HUES48 (cell line): ENCODE measurements at regions not wholly inside any gene's neighbourhood (a gene's known extent, or its start where the extent isn't known, plus 50 kb on each side); places are given as distances from the start of the nearest gene placed in this dataset.
A peak's percentile ranks its signal among the peaks of the same experiment; 100 is the strongest.

Experiments
- H3K27ac ChIP-seq: one replicate; pipeline ENCODE4 v1.7.0; 2013; ENCODE audit warnings: low read depth, low read length, inconsistent platforms
- H3K27me3 ChIP-seq: 2 replicates; pipeline ENCODE4 v1.6.1; 2013; ENCODE audit warnings: mild to moderate bottlenecking, low read length; ENCODE audit not compliant: control insufficient read depth, insufficient read depth
- H3K36me3 ChIP-seq: 2 replicates; pipeline ENCODE4 v1.6.1; 2013; ENCODE audit warnings: low read length; ENCODE audit not compliant: control insufficient read depth, insufficient read depth
- H3K4me1 ChIP-seq: 2 replicates; pipeline ENCODE4 v1.6.1; 2013; ENCODE audit warnings: mild to moderate bottlenecking, low read length; ENCODE audit not compliant: control insufficient read depth, insufficient read depth
- H3K4me3 ChIP-seq: 2 replicates; pipeline ENCODE4 v1.5.1; 2013; ENCODE audit warnings: mild to moderate bottlenecking, low read depth, low read length
- H3K9ac ChIP-seq: 2 replicates; pipeline ENCODE4 v1.6.1; 2013; ENCODE audit warnings: mild to moderate bottlenecking, low read depth, low read length, moderate library complexity
- H3K9me3 ChIP-seq: 2 replicates; pipeline ENCODE4 v1.6.1; 2013; ENCODE audit warnings: low read length; ENCODE audit not compliant: control insufficient read depth, insufficient read depth

GRCh38 chrX:13147733-13148132 is 103.3 kb upstream of the FAM9C start:
- H3K36me3 ChIP-seq: no peaks in the 10 kb centered on the region
- H3K4me3 ChIP-seq: no peak overlapping the region
- H3K27me3 ChIP-seq: no peaks in the 10 kb centered on the region
- H3K4me1 ChIP-seq: peaks cover 12% of the 10 kb centered on the region
- H3K27ac ChIP-seq: no peak overlapping the region
- no peak overlapping the region for H3K9ac ChIP-seq
- H3K9me3 ChIP-seq: peaks cover 30% of the 10 kb centered on the region

DNA sequence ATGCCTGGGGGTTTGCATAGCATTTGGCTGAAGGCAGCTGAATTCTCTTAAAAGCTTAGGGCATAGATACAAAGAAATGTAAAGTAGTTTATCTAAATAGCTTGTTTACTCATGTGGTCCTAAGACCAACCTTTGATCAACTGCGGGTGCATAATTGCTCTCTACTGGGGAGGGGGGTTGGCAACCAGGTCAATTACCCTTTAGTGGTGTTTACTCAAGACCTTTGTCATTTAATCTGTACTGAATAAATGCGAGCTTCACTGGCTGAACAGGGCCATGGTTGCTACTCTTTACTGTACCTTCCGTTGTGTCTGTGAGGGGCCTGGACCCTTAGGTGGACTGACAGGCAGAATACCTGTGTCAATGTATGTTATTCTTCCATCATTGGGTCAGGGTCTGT is 102.7 kb upstream of the FAM9C start:
- no peak overlapping the region for H3K9ac ChIP-seq
- H3K27ac ChIP-seq: no peak overlapping the region

GRCh38 chrX:13144927-13145655 is 100.7 kb upstream of the FAM9C start:
- Histone ChIP-seq H3K36me3 (no peaks in the 10 kb centered on the region), H3K27ac (no peak overlapping the region), H3K9me3 (peaks cover 25% of the 10 kb centered on the region), H3K4me1 (no peaks in the 10 kb centered on the region), H3K27me3 (no peaks in the 10 kb centered on the region), H3K4me3 (no peak overlapping the region), H3K9ac (no peak overlapping the region)

More for the DNA sequence above, 102.7 kb upstream of the FAM9C start:
- no peaks in the 10 kb centered on the region for H3K27me3 ChIP-seq
- H3K4me3 ChIP-seq: no peak overlapping the region
- H3K4me1 ChIP-seq: peaks cover 10% of the 10 kb centered on the region
- H3K36me3 ChIP-seq: no peaks in the 10 kb centered on the region
- H3K9me3 ChIP-seq: peaks cover 30% of the 10 kb centered on the region

GRCh38 chrX:13142891-13143290 is 98.5 kb upstream of the FAM9C start:
- Histone ChIP-seq H3K36me3 (no peaks in the 10 kb centered on the region), H3K9me3 (peaks cover 39% of the 10 kb centered on the region), H3K27ac (no peak overlapping the region), H3K4me3 (no peak overlapping the region), H3K27me3 (no peaks in the 10 kb centered on the region), H3K4me1 (no peaks in the 10 kb centered on the region), H3K9ac (no peak overlapping the region)

DNA sequence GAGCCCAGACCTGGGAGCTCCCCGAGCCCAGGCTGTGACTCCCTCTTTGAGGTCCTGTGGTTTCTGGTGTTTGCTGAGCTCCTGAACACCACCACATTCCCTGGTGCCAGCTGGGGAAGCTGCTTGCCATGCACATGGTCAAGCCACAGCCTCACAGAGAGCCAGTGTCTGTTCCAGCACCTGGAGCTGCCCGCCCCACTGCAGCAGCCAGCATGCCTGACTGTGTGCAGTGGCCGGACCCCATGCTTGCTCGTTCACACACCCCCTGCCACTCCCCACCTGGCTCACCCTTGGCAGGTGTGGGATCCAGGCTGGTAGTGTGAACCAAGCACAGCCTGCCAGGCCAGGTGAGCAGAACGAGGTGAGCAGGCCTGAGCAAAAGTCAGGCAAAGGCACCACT is 95.6 kb upstream of the FAM9C start:
- Histone ChIP-seq H3K4me1 (no peaks in the 10 kb centered on the region), H3K27me3 (no peaks in the 10 kb centered on the region), H3K27ac (no peak overlapping the region), H3K9ac (no peak overlapping the region), H3K4me3 (no peak overlapping the region), H3K36me3 (no peaks in the 10 kb centered on the region), H3K9me3 (peaks cover 21% of the 10 kb centered on the region)

DNA sequence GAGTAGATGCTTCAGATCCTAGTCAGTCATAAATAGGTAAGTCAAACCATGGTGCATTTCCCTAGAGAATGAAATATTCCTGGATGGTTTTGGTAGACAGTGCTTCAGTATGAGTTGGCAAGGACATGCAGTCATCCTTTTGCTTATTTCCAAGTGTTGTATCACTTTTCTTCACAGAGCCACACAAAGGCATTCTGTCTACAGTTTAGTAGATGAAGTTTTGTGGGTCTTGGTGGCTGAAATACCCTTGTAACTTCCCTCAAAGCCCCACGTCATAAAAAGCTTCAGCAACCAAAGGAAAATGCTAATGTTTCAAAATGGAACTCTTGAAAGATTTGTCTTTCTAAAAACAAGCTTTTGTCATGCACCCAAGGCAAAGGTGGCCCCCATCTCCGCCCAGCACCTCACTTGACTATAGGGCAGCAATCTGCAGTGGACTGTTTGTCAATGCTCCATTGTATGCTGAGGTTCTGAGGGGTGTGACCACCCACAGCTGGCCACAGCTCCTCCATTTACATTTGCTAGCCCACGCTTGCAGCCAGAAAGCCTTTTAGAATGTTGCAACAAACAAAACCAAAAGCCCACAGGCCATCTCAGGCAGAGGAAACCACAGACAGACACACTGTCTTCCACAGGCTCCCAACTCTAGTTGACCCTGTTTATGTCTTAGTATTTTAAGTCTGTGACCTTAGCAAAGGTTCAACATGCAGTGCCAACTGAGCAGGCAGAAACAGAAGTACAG is 87.1 kb upstream of the FAM9C start:
- Histone ChIP-seq H3K4me1 (peaks cover 16% of the 10 kb centered on the region), H3K4me3 (no peak overlapping the region), H3K9me3 (no peaks in the 10 kb centered on the region), H3K27me3 (no peaks in the 10 kb centered on the region; the same call in 1 of the 2 replicates), H3K36me3 (no peaks in the 10 kb centered on the region), H3K9ac (no peak overlapping the region), H3K27ac (peak overlapping the region; percentile 40)

DNA sequence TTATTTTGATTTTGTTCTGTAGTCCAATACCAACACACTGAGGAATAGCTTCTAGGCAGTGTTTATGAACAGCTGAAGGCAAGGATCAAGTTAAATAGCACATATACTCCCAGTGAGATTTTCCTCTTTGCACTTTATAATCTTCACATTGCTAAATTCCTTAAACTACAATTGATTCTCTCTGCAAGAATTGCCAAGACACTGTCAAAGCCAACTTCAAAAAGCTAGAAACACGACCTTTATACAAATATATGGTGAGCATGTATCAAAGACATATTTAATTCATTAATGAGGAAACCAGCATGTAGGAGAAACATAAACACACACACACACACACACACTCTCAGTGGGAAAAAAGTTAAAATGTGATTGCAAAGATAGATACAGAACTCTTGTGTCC is 86.4 kb upstream of the FAM9C start:
- Histone ChIP-seq H3K9ac (no peak overlapping the region), H3K4me1 (peaks cover 16% of the 10 kb centered on the region), H3K36me3 (no peaks in the 10 kb centered on the region), H3K27me3 (no peaks in the 10 kb centered on the region; the same call in 1 of the 2 replicates), H3K27ac (no peak overlapping the region), H3K4me3 (no peak overlapping the region), H3K9me3 (no peaks in the 10 kb centered on the region)

DNA sequence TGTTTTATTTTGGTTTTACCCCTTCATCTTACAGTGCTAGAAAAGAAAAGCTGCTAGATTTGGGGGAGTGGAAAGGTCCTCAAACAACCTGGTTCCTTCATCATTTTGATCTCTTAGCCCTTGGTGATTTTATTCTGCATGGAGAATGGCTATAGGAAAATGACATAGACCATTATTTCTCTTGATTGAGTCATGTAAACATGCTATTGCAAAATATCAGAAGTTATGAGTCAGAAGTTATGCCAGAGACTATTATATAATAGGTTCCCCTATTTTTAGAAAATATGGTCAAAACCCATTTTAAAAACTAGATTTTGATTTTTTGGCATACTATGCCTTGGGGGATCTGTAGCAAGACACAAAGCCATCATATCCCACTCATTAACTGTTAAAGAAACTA is 83.7 kb upstream of the FAM9C start:
- no peak overlapping the region for H3K9ac ChIP-seq
- no peaks in the 10 kb centered on the region for H3K9me3 ChIP-seq
- no peak overlapping the region for H3K4me3 ChIP-seq
- no peaks in the 10 kb centered on the region; the same call in 1 of the 2 replicates for H3K27me3 ChIP-seq
- H3K4me1 ChIP-seq: peaks cover 20% of the 10 kb centered on the region
- H3K36me3 ChIP-seq: no peaks in the 10 kb centered on the region
- H3K27ac ChIP-seq: no peak overlapping the region

GRCh38 chrX:13126775-13127174 is 82.4 kb upstream of the FAM9C start:
- H3K9ac ChIP-seq: no peak overlapping the region
- no peak overlapping the region for H3K27ac ChIP-seq
- H3K27me3 ChIP-seq: no peaks in the 10 kb centered on the region; the same call in 1 of the 2 replicates
- H3K9me3 ChIP-seq: no peaks in the 10 kb centered on the region
- no peaks in the 10 kb centered on the region for H3K36me3 ChIP-seq
- H3K4me1 ChIP-seq: peaks cover 27% of the 10 kb centered on the region
- H3K4me3 ChIP-seq: no peak overlapping the region

DNA sequence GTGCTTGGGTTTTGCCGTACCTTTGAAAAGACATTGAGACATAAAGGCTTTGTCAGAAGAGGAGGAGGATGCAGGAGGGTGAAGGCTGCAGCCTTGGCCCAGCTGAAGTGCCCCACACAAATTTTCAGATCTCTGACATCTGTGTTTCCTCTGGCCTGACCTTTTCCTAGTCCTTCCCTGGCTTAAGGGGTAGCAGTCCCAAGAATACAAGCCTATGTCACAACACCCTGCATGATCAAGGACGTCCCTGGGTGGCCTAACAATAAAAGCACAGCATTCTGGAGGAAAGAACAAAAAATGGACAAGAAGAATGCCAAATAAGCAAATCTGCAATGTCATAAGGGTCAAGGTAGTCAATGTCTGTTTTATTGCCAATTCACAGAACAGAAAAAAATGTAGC is 80.8 kb upstream of the FAM9C start:
- no peaks in the 10 kb centered on the region; the same call in 1 of the 2 replicates for H3K27me3 ChIP-seq
- H3K9me3 ChIP-seq: no peaks in the 10 kb centered on the region
- H3K9ac ChIP-seq: no peak overlapping the region
- peaks cover 13% of the 10 kb centered on the region for H3K4me1 ChIP-seq
- no peaks in the 10 kb centered on the region for H3K36me3 ChIP-seq
- H3K27ac ChIP-seq: no peak overlapping the region
- H3K4me3 ChIP-seq: no peak overlapping the region

DNA sequence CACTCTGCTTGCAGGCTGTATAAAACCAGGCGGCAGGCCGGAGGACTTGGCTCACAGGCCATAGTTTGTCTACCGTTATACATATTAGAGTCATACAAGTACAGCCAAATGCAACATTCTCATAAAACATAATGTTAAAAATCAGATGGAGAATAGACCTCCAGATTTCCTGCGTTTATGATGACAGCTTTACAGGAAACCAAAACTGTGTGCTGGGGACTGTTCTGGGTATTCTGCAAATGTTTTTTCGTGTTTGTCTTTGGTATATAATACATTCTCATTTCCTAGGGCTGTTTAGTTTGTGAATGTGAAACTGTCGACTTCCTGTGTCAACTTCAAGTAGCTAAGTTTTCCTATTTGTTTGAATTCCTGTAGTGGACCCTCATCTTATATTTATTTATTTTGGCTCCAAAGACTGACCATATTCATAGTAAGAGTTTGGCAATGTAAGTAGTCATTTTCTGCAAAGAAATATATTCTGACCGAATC is 79.5 kb upstream of the FAM9C start:
- no peak overlapping the region for H3K9ac ChIP-seq
- no peaks in the 10 kb centered on the region; the same call in 1 of the 2 replicates for H3K27me3 ChIP-seq
- no peaks in the 10 kb centered on the region for H3K36me3 ChIP-seq
- H3K27ac ChIP-seq: no peak overlapping the region
- 0 out of 2 replicates have a peak, but pooled peaks cover 3% of the 10 kb centered on the region for H3K9me3 ChIP-seq
- peaks cover 13% of the 10 kb centered on the region for H3K4me1 ChIP-seq
- no peak overlapping the region for H3K4me3 ChIP-seq
